ENCODE measurements at regions not wholly inside any gene's neighbourhood (a gene's known extent, or its start where the extent isn't known, plus 50 kb on each side); places are given as distances from the start of the nearest gene placed in this dataset.

DNA sequence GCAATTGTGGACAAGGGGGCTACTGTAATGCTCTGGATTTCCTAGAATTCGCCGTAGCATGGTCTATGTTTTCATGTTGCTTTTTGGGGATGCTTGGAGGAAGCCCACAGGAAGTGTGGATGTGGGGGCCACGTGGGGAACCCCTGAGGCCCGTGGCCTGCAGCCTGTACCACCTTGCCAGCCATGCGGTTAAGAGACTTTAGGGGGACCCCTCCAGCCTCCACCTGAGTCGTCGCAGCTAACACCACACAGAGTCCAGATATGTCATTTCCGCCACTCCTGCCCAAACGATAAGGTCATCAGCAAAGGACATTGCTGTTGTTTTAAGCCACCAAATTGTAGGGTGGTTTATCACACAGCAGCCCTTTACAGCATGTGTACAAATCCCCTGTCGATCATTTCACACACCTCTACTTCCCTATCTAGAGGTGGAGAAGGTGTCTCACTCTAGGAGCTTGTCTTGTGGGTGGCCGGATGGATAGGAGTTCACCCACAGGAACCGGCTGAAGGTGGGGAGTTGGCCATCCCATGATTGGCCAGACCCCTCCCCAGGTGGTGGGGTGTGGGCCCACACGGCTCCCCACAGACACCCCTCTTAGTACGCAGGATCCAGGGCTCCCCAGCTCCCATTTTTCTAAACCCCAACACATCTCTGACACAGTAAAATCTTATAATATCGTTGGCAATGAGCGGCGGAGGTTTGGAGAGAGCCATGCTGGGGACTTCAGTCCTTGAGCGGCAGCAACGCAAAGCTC, 226.7 kb downstream of the TEX29 start:
- H3K4me1 ChIP-seq (ENCODE audit: insufficient read depth, low read length), result no peaks in the 10 kb centered on the region
- peaks cover 15% of the 10 kb centered on the region for H3K9me3 ChIP-seq (ENCODE audit: insufficient read depth, low read depth, low read length)
- no peak overlapping the region for H3K9ac ChIP-seq (ENCODE audit: low read length)
- no peaks in the 10 kb centered on the region for H3K27me3 ChIP-seq (ENCODE audit: insufficient read depth, low read length)
- H3K4me2 ChIP-seq (ENCODE audit: low read length), result no peak overlapping the region
- no peaks in the 10 kb centered on the region for H4K20me1 ChIP-seq (ENCODE audit: insufficient read depth, low read length)
- no peak overlapping the region for H3K27ac ChIP-seq (ENCODE audit: low read depth, low read length)
- peaks cover 15% of the 10 kb centered on the region for H3K9me3 Mint-ChIP-seq (ENCODE audit: unreplicated experiment)
- H3K27me3 Mint-ChIP-seq (ENCODE audit: low read depth, unreplicated experiment), result peaks cover 56% of the 10 kb centered on the region
- H3K4me1 Mint-ChIP-seq (ENCODE audit: low read depth, unreplicated experiment), result no peaks in the 10 kb centered on the region
- H3K79me2 ChIP-seq (ENCODE audit: insufficient read depth, low read length), result no peaks in the 10 kb centered on the region
- no peaks in the 10 kb centered on the region for H3K36me3 ChIP-seq (ENCODE audit: insufficient read depth, low read length)
- FAIRE-seq, result no peak
- no peak for DNase-seq (ENCODE audit: low read depth)
- no peak overlapping the region for H3K4me3 Mint-ChIP-seq (ENCODE audit: unreplicated experiment)
- TF ChIP-seq, protein P1, sequence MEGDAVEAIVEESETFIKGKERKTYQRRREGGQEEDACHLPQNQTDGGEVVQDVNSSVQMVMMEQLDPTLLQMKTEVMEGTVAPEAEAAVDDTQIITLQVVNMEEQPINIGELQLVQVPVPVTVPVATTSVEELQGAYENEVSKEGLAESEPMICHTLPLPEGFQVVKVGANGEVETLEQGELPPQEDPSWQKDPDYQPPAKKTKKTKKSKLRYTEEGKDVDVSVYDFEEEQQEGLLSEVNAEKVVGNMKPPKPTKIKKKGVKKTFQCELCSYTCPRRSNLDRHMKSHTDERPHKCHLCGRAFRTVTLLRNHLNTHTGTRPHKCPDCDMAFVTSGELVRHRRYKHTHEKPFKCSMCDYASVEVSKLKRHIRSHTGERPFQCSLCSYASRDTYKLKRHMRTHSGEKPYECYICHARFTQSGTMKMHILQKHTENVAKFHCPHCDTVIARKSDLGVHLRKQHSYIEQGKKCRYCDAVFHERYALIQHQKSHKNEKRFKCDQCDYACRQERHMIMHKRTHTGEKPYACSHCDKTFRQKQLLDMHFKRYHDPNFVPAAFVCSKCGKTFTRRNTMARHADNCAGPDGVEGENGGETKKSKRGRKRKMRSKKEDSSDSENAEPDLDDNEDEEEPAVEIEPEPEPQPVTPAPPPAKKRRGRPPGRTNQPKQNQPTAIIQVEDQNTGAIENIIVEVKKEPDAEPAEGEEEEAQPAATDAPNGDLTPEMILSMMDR (IDR thresholded peaks at IDR 0.05; ENCODE audit: insufficient read depth, low read depth, low read length), result no peak
- TF ChIP-seq EZH2 (IDR thresholded peaks at IDR 0.05; ENCODE audit: insufficient read depth, low read length), result no peak
- no peaks in the 10 kb centered on the region for H3K36me3 Mint-ChIP-seq (ENCODE audit: low read depth, unreplicated experiment)
- no peak overlapping the region for H3K4me3 ChIP-seq (ENCODE audit: insufficient read depth, low read depth, low read length)
- no peak overlapping the region for H3K27ac Mint-ChIP-seq (ENCODE audit: unreplicated experiment)
- no peak overlapping the region for H2AFZ ChIP-seq (ENCODE audit: low read depth, low read length)

DNA sequence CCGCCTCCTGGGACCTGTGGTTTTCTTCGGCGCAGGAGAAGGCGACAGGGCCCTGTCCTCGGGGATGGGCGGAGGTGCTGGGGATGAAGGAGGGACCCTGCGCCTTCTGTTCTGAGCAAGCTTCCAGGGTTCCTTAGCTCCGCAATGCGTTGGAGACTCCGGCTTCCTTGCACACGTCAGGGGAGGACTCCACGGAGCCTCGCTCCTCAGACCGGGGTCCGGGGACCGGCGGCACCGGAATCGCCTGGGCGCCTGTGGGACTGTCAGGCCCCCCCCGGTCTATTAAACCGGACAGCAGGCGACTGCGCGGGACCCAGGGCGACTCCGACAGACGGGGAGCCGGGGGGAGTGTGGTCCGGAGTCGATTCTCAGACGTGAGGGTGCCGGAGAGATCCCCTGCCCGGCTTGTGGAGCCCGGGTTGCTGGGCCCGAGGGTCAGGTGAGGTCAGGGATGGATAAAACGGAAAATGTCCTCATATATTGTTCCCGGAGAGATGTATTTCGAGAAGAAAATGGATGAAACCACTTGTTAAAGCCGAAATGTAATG, 227.4 kb downstream of the TEX29 start:
- H3K27me3 Mint-ChIP-seq (ENCODE audit: low read depth, unreplicated experiment), result peaks cover 56% of the 10 kb centered on the region
- Histone ChIP-seq H4K20me1 (ENCODE audit: insufficient read depth, low read length) (no peaks in the 10 kb centered on the region), H3K9ac (ENCODE audit: low read length) (no peak overlapping the region), H3K79me2 (ENCODE audit: insufficient read depth, low read length) (no peaks in the 10 kb centered on the region), H3K27ac (ENCODE audit: low read depth, low read length) (no peak overlapping the region), H3K9me3 (ENCODE audit: insufficient read depth, low read depth, low read length) (peaks cover 14% of the 10 kb centered on the region), H3K36me3 (ENCODE audit: insufficient read depth, low read length) (no peaks in the 10 kb centered on the region), H3K27me3 (ENCODE audit: insufficient read depth, low read length) (no peaks in the 10 kb centered on the region), H3K4me2 (ENCODE audit: low read length) (no peak overlapping the region), H3K4me1 (ENCODE audit: insufficient read depth, low read length) (no peaks in the 10 kb centered on the region), H3K4me3 (ENCODE audit: insufficient read depth, low read depth, low read length) (no peak overlapping the region), H2AFZ (ENCODE audit: low read depth, low read length) (no peak overlapping the region)
- H3K4me1 Mint-ChIP-seq (ENCODE audit: low read depth, unreplicated experiment), result no peaks in the 10 kb centered on the region
- H3K36me3 Mint-ChIP-seq (ENCODE audit: low read depth, unreplicated experiment), result no peaks in the 10 kb centered on the region
- FAIRE-seq (no peak), DNase-seq (ENCODE audit: low read depth) (no peak)
- TF ChIP-seq, protein P1 (IDR thresholded peaks at IDR 0.05; ENCODE audit: insufficient read depth, low read depth, low read length), result no peak
- TF ChIP-seq EZH2 (IDR thresholded peaks at IDR 0.05; ENCODE audit: insufficient read depth, low read length), result no peak
- H3K9me3 Mint-ChIP-seq (ENCODE audit: unreplicated experiment), result peaks cover 15% of the 10 kb centered on the region
- no peak overlapping the region for H3K4me3 Mint-ChIP-seq (ENCODE audit: unreplicated experiment)
- no peak overlapping the region for H3K27ac Mint-ChIP-seq (ENCODE audit: unreplicated experiment)

DNA sequence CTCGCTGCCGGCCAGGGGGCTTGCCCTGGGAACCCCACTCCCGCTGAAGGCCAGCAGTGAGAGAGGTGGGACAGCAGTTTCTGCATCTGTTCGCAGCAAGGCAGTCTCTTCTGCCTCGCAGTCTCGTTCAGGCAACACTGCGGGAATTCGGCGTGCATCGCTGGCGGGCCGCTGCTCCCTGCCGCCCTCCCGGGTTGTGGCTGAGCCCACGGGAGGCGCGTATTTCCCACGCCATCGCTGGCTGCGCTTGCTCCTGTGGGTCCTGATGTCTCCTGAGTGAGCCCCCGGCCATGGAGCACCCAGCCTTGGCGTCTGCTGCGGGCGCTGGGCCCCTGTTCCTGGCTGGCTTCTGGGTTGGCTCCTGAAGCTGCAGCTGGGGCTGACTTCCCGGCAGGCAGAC, 227.9 kb downstream of the TEX29 start:
- Histone ChIP-seq H3K9ac (ENCODE audit: low read length) (no peak overlapping the region), H3K36me3 (ENCODE audit: insufficient read depth, low read length) (no peaks in the 10 kb centered on the region), H3K9me3 (ENCODE audit: insufficient read depth, low read depth, low read length) (peaks cover 11% of the 10 kb centered on the region), H3K4me2 (ENCODE audit: low read length) (no peak overlapping the region), H3K27ac (ENCODE audit: low read depth, low read length) (no peak overlapping the region), H4K20me1 (ENCODE audit: insufficient read depth, low read length) (no peaks in the 10 kb centered on the region), H3K79me2 (ENCODE audit: insufficient read depth, low read length) (no peaks in the 10 kb centered on the region), H3K4me3 (ENCODE audit: insufficient read depth, low read depth, low read length) (no peak overlapping the region), H3K27me3 (ENCODE audit: insufficient read depth, low read length) (no peaks in the 10 kb centered on the region), H3K4me1 (ENCODE audit: insufficient read depth, low read length) (no peaks in the 10 kb centered on the region), H2AFZ (ENCODE audit: low read depth, low read length) (no peak overlapping the region)
- no peak for TF ChIP-seq EZH2 (IDR thresholded peaks at IDR 0.05; ENCODE audit: insufficient read depth, low read length)
- no peak overlapping the region for H3K27ac Mint-ChIP-seq (ENCODE audit: unreplicated experiment)
- no peak for FAIRE-seq
- H3K9me3 Mint-ChIP-seq (ENCODE audit: unreplicated experiment), result peaks cover 15% of the 10 kb centered on the region
- DNase-seq (ENCODE audit: low read depth), result no peak
- H3K36me3 Mint-ChIP-seq (ENCODE audit: low read depth, unreplicated experiment), result no peaks in the 10 kb centered on the region
- no peaks in the 10 kb centered on the region for H3K4me1 Mint-ChIP-seq (ENCODE audit: low read depth, unreplicated experiment)
- H3K4me3 Mint-ChIP-seq (ENCODE audit: unreplicated experiment), result no peak overlapping the region
- H3K27me3 Mint-ChIP-seq (ENCODE audit: low read depth, unreplicated experiment), result peaks cover 58% of the 10 kb centered on the region
